Esophagus squamous epithelium (tissue), 4 donors: ENCODE measurements at regions not wholly inside any gene's neighbourhood (a gene's known extent, or its start where the extent isn't known, plus 50 kb on each side); places are given as distances from the start of the nearest gene placed in this dataset.

Experiments used
- POLR2A ChIP-seq, 4 donors: fragments of 450-650 bp; IDR thresholded peaks; one replicate each; pipeline ENCODE4 v1.6.1; 2017; ENCODE audit warnings: antibody characterized with exemption in 4 of 4, mild to moderate bottlenecking in 4 of 4, moderate library complexity in 3 of 4
- TF ChIP-seq, protein P1 (sequence below), 6 experiments: fragments of 450-650 bp in 4 of 6; fragments of 200-600 bp in 2 of 6; sonication (generic) in 2 of 6; IDR thresholded peaks; one replicate each; pipeline ENCODE4 v1.5.1; 2016 to 2019; ENCODE audit warnings: antibody characterized with exemption in 6 of 6, mild to moderate bottlenecking in 4 of 6, moderate library complexity in 4 of 6

DNA sequence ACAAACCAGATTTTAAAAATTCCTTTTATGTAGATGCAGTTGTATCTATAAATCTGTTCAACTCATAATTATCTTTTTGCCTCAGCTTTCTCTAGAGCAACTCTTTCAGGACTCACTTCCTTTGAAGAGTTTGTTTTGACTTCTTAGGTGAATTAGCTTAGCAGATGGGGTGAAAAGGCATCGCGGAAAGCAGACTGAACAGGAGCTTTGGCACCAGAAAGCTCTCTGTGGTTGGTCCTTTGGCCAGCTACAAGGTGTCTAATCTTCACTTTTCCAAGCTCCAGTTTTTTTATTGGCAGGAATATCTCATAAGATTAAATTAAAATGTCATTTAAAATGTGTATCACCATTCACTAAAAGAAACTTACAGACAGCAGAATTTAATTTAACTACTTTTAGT lies 60.6 kb upstream of the KLF12 start:
- TF ChIP-seq, protein P1, sequence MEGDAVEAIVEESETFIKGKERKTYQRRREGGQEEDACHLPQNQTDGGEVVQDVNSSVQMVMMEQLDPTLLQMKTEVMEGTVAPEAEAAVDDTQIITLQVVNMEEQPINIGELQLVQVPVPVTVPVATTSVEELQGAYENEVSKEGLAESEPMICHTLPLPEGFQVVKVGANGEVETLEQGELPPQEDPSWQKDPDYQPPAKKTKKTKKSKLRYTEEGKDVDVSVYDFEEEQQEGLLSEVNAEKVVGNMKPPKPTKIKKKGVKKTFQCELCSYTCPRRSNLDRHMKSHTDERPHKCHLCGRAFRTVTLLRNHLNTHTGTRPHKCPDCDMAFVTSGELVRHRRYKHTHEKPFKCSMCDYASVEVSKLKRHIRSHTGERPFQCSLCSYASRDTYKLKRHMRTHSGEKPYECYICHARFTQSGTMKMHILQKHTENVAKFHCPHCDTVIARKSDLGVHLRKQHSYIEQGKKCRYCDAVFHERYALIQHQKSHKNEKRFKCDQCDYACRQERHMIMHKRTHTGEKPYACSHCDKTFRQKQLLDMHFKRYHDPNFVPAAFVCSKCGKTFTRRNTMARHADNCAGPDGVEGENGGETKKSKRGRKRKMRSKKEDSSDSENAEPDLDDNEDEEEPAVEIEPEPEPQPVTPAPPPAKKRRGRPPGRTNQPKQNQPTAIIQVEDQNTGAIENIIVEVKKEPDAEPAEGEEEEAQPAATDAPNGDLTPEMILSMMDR (IDR thresholded peaks at IDR 0.05): no peak
- TF ChIP-seq POLR2A (IDR thresholded peaks at IDR 0.05): no peak
